Transverse colon (tissue), 4 donors: ENCODE measurements at regions not wholly inside any gene's neighbourhood (a gene's known extent, or its start where the extent isn't known, plus 50 kb on each side); places are given as distances from the start of the nearest gene placed in this dataset.
"Not testable (repeated sequence)": the region's sequence is repeated elsewhere in the genome, so short reads cannot be mapped to it uniquely, and the experiment has no call there.

Experiments
- CTCF ChIP-seq, 5 experiments: fragments of 200-600 bp in 3 of 5; fragments of 450-650 bp in 2 of 5; sonication (generic) in 3 of 5; IDR thresholded peaks; 1 replicate in 2 of 5; 2 replicates in 3 of 5; pipeline ENCODE4 v1.5.1; 2016 to 2017; ENCODE audit warnings: antibody characterized with exemption in 5 of 5, inconsistent platforms in 3 of 5, mild to moderate bottlenecking in 2 of 5, moderate library complexity in 1 of 5
- EP300 ChIP-seq: sonication (generic); formaldehyde crosslinking; IDR thresholded peaks from one replicate; pipeline ENCODE4 v1.6.1; 2017; ENCODE audit warnings: antibody characterized with exemption, low read depth
- POLR2A ChIP-seq: fragments of 450-650 bp; IDR thresholded peaks from one replicate; pipeline ENCODE4 v1.6.1; 2016; ENCODE audit warnings: antibody characterized with exemption, mild to moderate bottlenecking, moderate library complexity
- POLR2AphosphoS5 ChIP-seq, 3 donors: sonication (generic); formaldehyde crosslinking; IDR thresholded peaks; one replicate each; pipeline ENCODE4 v1.6.1; 2016; ENCODE audit warnings: antibody characterized with exemption in 3 of 3

DNA sequence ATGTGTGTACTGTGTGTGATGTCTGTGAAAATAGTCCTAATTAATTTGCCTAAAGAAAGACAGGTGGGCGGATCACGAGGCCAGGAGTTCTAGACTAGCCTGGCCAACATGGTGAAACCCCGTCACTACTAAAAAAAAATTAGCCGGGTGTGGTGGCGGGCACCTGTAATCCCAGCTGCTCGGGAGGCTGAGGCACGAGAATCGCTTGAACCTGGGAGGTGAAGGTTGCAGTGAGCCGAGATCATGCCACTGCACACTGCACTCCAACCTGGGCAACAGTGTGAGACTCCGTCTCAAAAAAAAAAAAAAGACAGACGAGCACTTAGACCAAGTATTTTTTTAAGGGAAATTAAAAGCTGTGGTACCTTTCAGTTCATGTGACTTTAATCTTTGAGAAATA lies 226.0 kb upstream of the GBE1 start:
- not testable (repeated sequence) for TF ChIP-seq CTCF (IDR thresholded peaks at IDR 0.05); POLR2A; EP300; POLR2AphosphoS5 (IDR thresholded peaks at IDR 0.05)
